ENCODE measurements at regions not wholly inside any gene's neighbourhood (a gene's known extent, or its start where the extent isn't known, plus 50 kb on each side); places are given as distances from the start of the nearest gene placed in this dataset.

- no peak for TF ChIP-seq USF2 (IDR thresholded peaks at IDR 0.05; ENCODE audit: low read length)
- TF ChIP-seq POLR2A (IDR thresholded peaks at IDR 0.05; ENCODE audit: control extremely low read depth in 1 of 2, low read depth in 2 of 2, low read length in 2 of 2) = no peak
- no peak for TF ChIP-seq BACH1 (IDR thresholded peaks at IDR 0.05; ENCODE audit: low read length)
- no peak for TF ChIP-seq PHF8 (conservative IDR thresholded peaks at IDR 0.05; ENCODE audit: low read depth, low read length)
- TF ChIP-seq MAX (IDR thresholded peaks at IDR 0.05) = no peak
- TF ChIP-seq POLR2AphosphoS5 (IDR thresholded peaks at IDR 0.05; ENCODE audit: low read depth, low read length) = no peak
- TF ChIP-seq CTCF (IDR thresholded peaks at IDR 0.05; ENCODE audit: control extremely low read depth in 1 of 3, insufficient read depth in 1 of 3, low read depth in 1 of 3, low read length in 3 of 3) = no peak
- no peak overlapping the region for H4K91ac ChIP-seq (replicated peaks; ENCODE audit: insufficient read length, low read length)
- no peaks in the 10 kb centered on the region for H3K4me1 ChIP-seq (replicated peaks in 1 of 4; ENCODE audit: control insufficient read depth in 3 of 4, insufficient read depth in 4 of 4, low read length in 3 of 4)
- H2BK20ac ChIP-seq (ENCODE audit: low read length) = no peak overlapping the region
- POLR2A ChIA-PET (ENCODE audit: partially characterized antibody) = no interaction called here
- H3K79me1 ChIP-seq (ENCODE audit: low read depth, low read length) = no peaks in the 10 kb centered on the region
- H2AFZ ChIP-seq (ENCODE audit: low read length) = no peak overlapping the region
- no peaks in the 10 kb centered on the region for H3K9me3 ChIP-seq (ENCODE audit: insufficient read depth in 2 of 2, low read depth in 1 of 2, low read length in 1 of 2)
- H3K14ac ChIP-seq (ENCODE audit: insufficient read length) = no peak overlapping the region
- no peak overlapping the region for H2BK120ac ChIP-seq (replicated peaks; ENCODE audit: low read depth, low read length)
- no peaks in the 10 kb centered on the region for H4K20me1 ChIP-seq (replicated peaks in 1 of 2; ENCODE audit: control insufficient read depth in 1 of 2, insufficient read depth in 2 of 2, low read length in 2 of 2)
- H2BK12ac ChIP-seq (ENCODE audit: low read depth, low read length) = no peak overlapping the region
- no peak overlapping the region for H2BK5ac ChIP-seq (ENCODE audit: low read depth, low read length)
- no peak overlapping the region for H3K4ac ChIP-seq (replicated peaks; ENCODE audit: insufficient read length, low read depth, low read length)
- H3K79me2 ChIP-seq (ENCODE audit: control insufficient read depth in 1 of 2, insufficient read depth in 2 of 2, low read length in 2 of 2) = no peaks in the 10 kb centered on the region
- no peaks in the 10 kb centered on the region for H3K23me2 ChIP-seq (ENCODE audit: low read depth, low read length)
- CTCF ChIA-PET (ENCODE audit: partially characterized antibody) = interaction anchor here (0.6 kb wide), 1 partner anchor 1489 kb away, joined by 3 read pairs; no protein-coding TSS in a partner anchor
- FAIRE-seq (no peak), DNase-seq (ENCODE audit: low read depth in 1 of 2, low spot score in 2 of 2) (no peak)
- H3K27me3 ChIP-seq (replicated peaks in 1 of 4; ENCODE audit: control insufficient read depth in 3 of 4, extremely low read depth in 1 of 4, insufficient read depth in 3 of 4, low read length in 3 of 4) = no peaks in the 10 kb centered on the region
- H3K4me3 ChIP-seq (ENCODE audit: extremely low read depth in 1 of 4, insufficient read depth in 2 of 4, low read depth in 3 of 4, low read length in 4 of 4) = no peak overlapping the region
- no peak overlapping the region for H3K27ac ChIP-seq (ENCODE audit: low read depth, low read length)
- H3K9ac ChIP-seq (replicated peaks in 1 of 4; ENCODE audit: extremely low read depth in 1 of 4, low read depth in 3 of 4, low read length in 3 of 4) = no peak overlapping the region
- H3K23ac ChIP-seq (ENCODE audit: insufficient read length) = no peak overlapping the region
- H4K5ac ChIP-seq (ENCODE audit: insufficient read length, low read depth, low read length) = no peak overlapping the region
- no peak overlapping the region for H2AK5ac ChIP-seq (ENCODE audit: low read depth, low read length)
- H3K18ac ChIP-seq (ENCODE audit: extremely low read depth, low read length) = no peak overlapping the region
- no peak overlapping the region for H4K8ac ChIP-seq (ENCODE audit: extremely low read depth, insufficient read depth, low read length)
- H3K56ac ChIP-seq (replicated peaks; ENCODE audit: insufficient read length, low read depth, low read length) = no peak overlapping the region
- no peak overlapping the region for H3K4me2 ChIP-seq (ENCODE audit: insufficient read depth in 1 of 2, low read depth in 2 of 2, low read length in 2 of 2)
- H3K36me3 ChIP-seq (ENCODE audit: control insufficient read depth in 2 of 4, insufficient read depth in 4 of 4, low read length in 3 of 4) = no peaks in the 10 kb centered on the region; a peak in 1 of 8 replicates
- H2BK15ac ChIP-seq (ENCODE audit: low read length) = no peak overlapping the region
Measured at GRCh38 chr5:136712628-136713027, 347.3 kb upstream of the TRPC7 start.

Measured in H1 (cell line).